Esophagus muscularis mucosa (tissue), 3 donors: ENCODE measurements at regions not wholly inside any gene's neighbourhood (a gene's known extent, or its start where the extent isn't known, plus 50 kb on each side); places are given as distances from the start of the nearest gene placed in this dataset.

Source experiments
- CTCF ChIP-seq, 3 experiments: fragments of 200-600 bp in 2 of 3; fragments of 450-650 bp in 1 of 3; sonication (generic) in 2 of 3; IDR thresholded peaks; one replicate each; pipeline ENCODE4 v1.5.1; 2017 to 2019; ENCODE audit warnings: antibody characterized with exemption in 3 of 3, mild to moderate bottlenecking in 2 of 3, moderate library complexity in 1 of 3
- POLR2A ChIP-seq: fragments of 450-650 bp; IDR thresholded peaks from one replicate; pipeline ENCODE4 v1.6.1; 2017; ENCODE audit warnings: antibody characterized with exemption, moderate library complexity, mild to moderate bottlenecking, low read depth

- TF ChIP-seq POLR2A (no peak), CTCF (IDR thresholded peaks at IDR 0.05) (no peak)
These were observed 744.9 kb downstream of the ANKRD7 start for GRCh38 chr7:118969370-118969769.
